ENCODE measurements at regions not wholly inside any gene's neighbourhood (a gene's known extent, or its start where the extent isn't known, plus 50 kb on each side); places are given as distances from the start of the nearest gene placed in this dataset.

GRCh38 chr20:63127700-63128364 lies 88.1 kb downstream of the YTHDF1 start:
- no peak for DNase-seq (ENCODE audit: low spot score)

- no peak for DNase-seq (ENCODE audit: low spot score)
These were observed 88.8 kb downstream of the YTHDF1 start for GRCh38 chr20:63126876-63127699.

GRCh38 chr20:63125838-63126601 lies 89.9 kb downstream of the YTHDF1 start:
- no peak for DNase-seq (ENCODE audit: low spot score)

DNA sequence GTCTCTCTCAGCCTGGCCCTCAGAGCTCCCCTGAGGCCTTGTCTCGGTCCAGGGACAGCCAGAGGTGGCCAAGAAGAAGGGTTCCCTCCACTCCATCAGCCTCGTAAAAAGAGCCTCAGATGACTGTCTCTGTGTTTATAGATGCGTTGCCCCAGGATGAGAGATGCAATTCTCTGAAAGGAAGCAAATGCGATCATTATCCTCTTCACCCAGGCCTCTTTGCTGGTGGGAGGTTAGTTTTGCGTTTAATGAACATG lies 90.4 kb downstream of the YTHDF1 start:
- no peak for DNase-seq (ENCODE audit: low spot score)

- no peak for DNase-seq (ENCODE audit: low spot score)
These were observed 91.0 kb downstream of the YTHDF1 start for GRCh38 chr20:63124782-63125580.

DNA sequence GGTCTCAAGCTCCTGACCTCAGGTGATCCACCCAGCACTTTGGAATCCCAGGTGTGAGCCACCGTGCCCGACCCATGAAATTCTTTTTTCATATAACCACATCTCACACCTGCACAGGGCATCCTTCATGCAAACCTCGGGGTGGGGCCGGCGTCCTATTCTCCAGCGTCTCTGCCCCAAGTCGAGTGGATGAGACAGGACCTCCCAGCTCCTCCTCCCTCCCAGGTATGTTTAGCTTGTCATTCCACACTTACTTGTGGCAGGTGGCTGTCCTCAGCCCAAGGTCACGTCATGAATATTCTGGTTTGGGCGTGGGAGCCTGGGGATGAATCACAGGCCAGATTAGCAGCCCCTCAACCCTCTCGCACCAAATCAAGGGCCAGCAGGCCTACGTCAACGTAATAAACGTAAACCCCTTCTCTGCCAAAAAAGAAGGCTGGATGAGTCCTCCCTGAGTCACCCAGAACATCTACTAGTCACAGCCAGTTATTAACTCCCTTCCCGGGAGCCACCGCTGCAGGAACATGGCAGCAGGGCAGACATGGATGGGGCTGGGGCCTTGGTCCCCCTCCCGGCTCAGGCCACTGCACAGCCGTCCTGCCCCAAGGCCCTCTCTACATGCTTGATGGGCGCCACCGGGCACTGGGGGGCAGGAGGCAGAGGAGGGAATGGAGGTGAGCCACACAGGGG lies 91.7 kb downstream of the YTHDF1 start:
- DNase-seq (ENCODE audit: low spot score), result no peak

DNA sequence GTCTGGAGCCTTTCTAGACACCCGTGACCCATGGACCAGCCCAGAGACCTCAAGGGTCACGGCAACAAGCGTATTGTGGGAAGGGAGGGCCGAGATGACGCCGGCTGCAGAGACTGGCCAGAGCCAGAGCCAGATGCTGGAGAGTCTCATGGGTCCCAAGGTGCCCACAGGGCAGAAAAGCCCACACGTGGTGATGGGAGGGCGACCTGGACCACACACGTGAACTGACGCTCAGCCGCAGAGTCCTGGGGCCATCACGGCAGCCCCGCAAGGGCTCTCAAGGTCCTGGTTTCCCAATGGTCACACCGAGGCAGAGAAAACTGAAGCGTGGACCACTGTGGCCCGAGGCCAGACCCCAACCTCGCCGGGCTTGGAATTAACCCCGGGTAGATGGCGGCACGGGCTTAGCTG lies 92.6 kb downstream of the YTHDF1 start:
- DNase-seq (ENCODE audit: low spot score), result no peak

DNA sequence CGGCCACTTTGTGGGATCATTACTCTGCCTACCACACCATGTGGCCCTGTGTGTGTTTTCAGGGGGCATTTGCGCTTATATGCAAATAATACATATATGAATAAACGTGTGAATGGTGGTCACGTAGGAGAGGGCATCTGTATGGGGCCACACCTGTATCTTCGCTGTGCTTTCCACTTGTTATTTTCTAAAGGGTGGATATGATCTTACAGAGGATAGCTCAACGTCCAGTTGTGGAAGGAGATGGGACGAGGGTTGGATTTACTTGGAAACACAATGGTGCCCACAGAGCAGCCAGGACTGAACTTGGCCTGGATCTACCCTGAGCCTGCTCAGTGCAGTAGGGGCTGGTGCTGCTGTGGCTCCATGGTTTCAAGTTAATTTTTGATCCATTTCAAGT lies 93.3 kb downstream of the YTHDF1 start:
- no peak for DNase-seq (ENCODE audit: low spot score)

- no peak for DNase-seq (ENCODE audit: low spot score)
These were observed 94.1 kb downstream of the YTHDF1 start for GRCh38 chr20:63121749-63122405.

GRCh38 chr20:63121246-63121645 lies 94.7 kb downstream of the YTHDF1 start:
- DNase-seq (ENCODE audit: low spot score), result no peak

GRCh38 chr20:63120808-63121090 lies 95.2 kb downstream of the YTHDF1 start:
- DNase-seq (ENCODE audit: low spot score), result no peak

GRCh38 chr20:63119963-63120807 lies 95.7 kb downstream of the YTHDF1 start:
- DNase-seq (ENCODE audit: low spot score), result no peak

DNA sequence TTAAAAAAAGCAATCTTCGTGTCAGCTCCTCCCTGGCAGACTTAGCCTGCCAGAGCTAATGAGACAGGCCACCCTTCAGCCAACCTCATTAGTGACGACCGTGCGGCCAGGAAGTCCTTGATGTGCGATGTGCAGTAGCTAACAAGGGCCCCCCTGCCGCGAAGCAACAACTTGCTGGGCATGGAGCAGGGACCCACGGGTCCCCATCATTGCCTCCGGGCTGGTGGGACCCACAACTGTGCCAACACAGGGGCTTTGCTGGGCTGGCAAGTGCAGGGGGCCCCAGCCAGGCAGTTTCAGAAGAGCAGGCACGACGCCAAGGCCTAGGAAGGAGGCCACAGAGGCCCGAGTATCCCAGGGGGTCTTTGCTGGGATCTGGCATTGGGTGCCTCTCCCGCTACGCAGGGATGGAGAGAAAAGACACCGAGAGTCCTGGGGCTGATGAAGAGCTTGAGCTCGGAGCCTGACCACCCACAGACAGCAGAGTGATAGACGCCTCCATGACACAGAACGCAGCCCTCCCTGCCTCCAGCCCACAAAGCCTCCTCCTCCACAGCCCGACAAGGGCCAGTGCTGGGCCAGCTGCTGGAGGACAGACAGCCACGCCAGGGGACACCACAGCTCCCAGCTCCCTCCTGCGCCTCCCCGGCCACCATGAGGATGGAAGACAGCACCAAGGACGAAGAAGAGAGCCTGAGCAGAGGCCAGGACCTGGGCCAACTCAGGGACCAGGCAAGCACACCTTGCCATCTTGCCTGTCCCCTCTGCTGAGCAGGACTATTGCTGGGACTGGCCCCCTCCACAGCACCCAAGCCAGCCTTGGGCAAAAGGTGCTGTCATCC lies 96.6 kb downstream of the YTHDF1 start:
- DNase-seq (ENCODE audit: low spot score), result no peak

- DNase-seq (ENCODE audit: low spot score), result no peak
These were observed 97.4 kb downstream of the YTHDF1 start for GRCh38 chr20:63118303-63119120.

GRCh38 chr20:63117661-63118302 lies 98.1 kb downstream of the YTHDF1 start:
- no peak for DNase-seq (ENCODE audit: low spot score)

- DNase-seq (ENCODE audit: low spot score), result no peak
These were observed 98.8 kb downstream of the YTHDF1 start for GRCh38 chr20:63117151-63117550.

- no peak for DNase-seq (ENCODE audit: low spot score)
These were observed 99.4 kb downstream of the YTHDF1 start for GRCh38 chr20:63116412-63117106.

Data from NAMALWA (cell line).